ENCODE measurements at regions not wholly inside any gene's neighbourhood (a gene's known extent, or its start where the extent isn't known, plus 50 kb on each side); places are given as distances from the start of the nearest gene placed in this dataset.

GRCh38 chr11:37407461-37407860, 809.4 kb upstream of the RAG2 start:
- no peak for DNase-seq
- H3K4me1 Mint-ChIP-seq (ENCODE audit: low read depth): no peaks in the 10 kb centered on the region
- no peak for ATAC-seq
- H3K27me3 Mint-ChIP-seq: no peaks in the 10 kb centered on the region
- no peak for TF ChIP-seq CTCF (IDR thresholded peaks at IDR 0.05)
- H3K36me3 Mint-ChIP-seq (ENCODE audit: low read depth): no peaks in the 10 kb centered on the region
- intact Hi-C loops (cut with micrococcal nuclease): no loop called here
- peaks cover 5% of the 10 kb centered on the region for H3K9me3 Mint-ChIP-seq
- ChIA-PET POLR2A (no interaction called here), CTCF (no interaction called here)
- no peak overlapping the region for H3K4me3 Mint-ChIP-seq
- H3K27ac Mint-ChIP-seq: no peak overlapping the region

- Mint-ChIP-seq H3K9me3 (peaks cover 5% of the 10 kb centered on the region), H3K27ac (no peak overlapping the region), H3K4me1 (ENCODE audit: low read depth) (no peaks in the 10 kb centered on the region), H3K4me3 (no peak overlapping the region), H3K27me3 (no peaks in the 10 kb centered on the region), H3K36me3 (ENCODE audit: low read depth) (no peaks in the 10 kb centered on the region)
- intact Hi-C loops (cut with micrococcal nuclease): no loop called here
- no peak for DNase-seq
- ChIA-PET POLR2A (no interaction called here), CTCF (no interaction called here)
- no peak for TF ChIP-seq CTCF (IDR thresholded peaks at IDR 0.05)
- ATAC-seq: no peak
Observed at GRCh38 chr11:37406651-37407050, 808.6 kb upstream of the RAG2 start.

- H3K27me3 Mint-ChIP-seq: no peaks in the 10 kb centered on the region
- no peak overlapping the region for H3K4me3 Mint-ChIP-seq
- intact Hi-C loops (cut with micrococcal nuclease): no loop called here
- H3K27ac Mint-ChIP-seq: no peak overlapping the region
- peaks cover 5% of the 10 kb centered on the region for H3K9me3 Mint-ChIP-seq
- ATAC-seq (no peak), DNase-seq (no peak)
- ChIA-PET CTCF (no interaction called here), POLR2A (no interaction called here)
- H3K36me3 Mint-ChIP-seq (ENCODE audit: low read depth): no peaks in the 10 kb centered on the region
- no peak for TF ChIP-seq CTCF (IDR thresholded peaks at IDR 0.05)
- no peaks in the 10 kb centered on the region for H3K4me1 Mint-ChIP-seq (ENCODE audit: low read depth)
Observed at GRCh38 chr11:37404231-37404630, 806.2 kb upstream of the RAG2 start.

GRCh38 chr11:37402663-37403062, 804.6 kb upstream of the RAG2 start:
- Mint-ChIP-seq H3K27me3 (no peaks in the 10 kb centered on the region), H3K4me1 (ENCODE audit: low read depth) (no peaks in the 10 kb centered on the region), H3K36me3 (ENCODE audit: low read depth) (no peaks in the 10 kb centered on the region), H3K4me3 (no peak overlapping the region), H3K9me3 (peaks cover 5% of the 10 kb centered on the region), H3K27ac (no peak overlapping the region)
- DNase-seq (no peak), ATAC-seq (no peak)
- ChIA-PET POLR2A (no interaction called here), CTCF (interaction anchor here (0.9 kb wide), 1 partner anchor 14 kb away, joined by 3 read pairs; no protein-coding TSS in a partner anchor)
- intact Hi-C loops (cut with micrococcal nuclease): no loop called here
- TF ChIP-seq CTCF (IDR thresholded peaks at IDR 0.05): no peak

GRCh38 chr11:37394236-37394870, 796.3 kb upstream of the RAG2 start:
- Mint-ChIP-seq H3K36me3 (ENCODE audit: low read depth) (no peaks in the 10 kb centered on the region), H3K27ac (no peak overlapping the region), H3K27me3 (no peaks in the 10 kb centered on the region), H3K9me3 (peaks cover 25% of the 10 kb centered on the region), H3K4me1 (ENCODE audit: low read depth) (no peaks in the 10 kb centered on the region), H3K4me3 (no peak overlapping the region)
- intact Hi-C loops (cut with micrococcal nuclease): no loop called here
- POLR2A ChIA-PET: no interaction called here
- no peak for DNase-seq
- TF ChIP-seq CTCF (IDR thresholded peaks at IDR 0.05): no peak
- CTCF ChIA-PET: no interaction called here
- no peak for ATAC-seq

Measured in activated CD8-positive, alpha-beta T cell treated with anti-CD3 and anti-CD28 coated beads for 36 hours (primary cell).